T-helper 2 cell treated with Interferon-gamma antibody and Interleukin-4, amounts not matched to agents 100 ng/mL and 5 ng/mL, for 36 hours (primary cell): ENCODE measurements at regions not wholly inside any gene's neighbourhood (a gene's known extent, or its start where the extent isn't known, plus 50 kb on each side); places are given as distances from the start of the nearest gene placed in this dataset.

Experiments used
- intact Hi-C: fragments of 100-400 bp; cut with micrococcal nuclease; formaldehyde crosslinking; loops from one replicate; pipeline ENCODE4 v1.15.1; 2023

GRCh38 chr16:73711406-73712080, 585.1 kb upstream of the PSMD7 start:
- intact Hi-C loops, result no loop called here

- intact Hi-C loops, result no loop called here
Measured at GRCh38 chr16:73710526-73710925, 586.1 kb upstream of the PSMD7 start.

- intact Hi-C loops, result no loop called here
Measured at GRCh38 chr16:73707863-73708262, 588.8 kb upstream of the PSMD7 start.

GRCh38 chr16:73703891-73704290, 592.7 kb upstream of the PSMD7 start:
- intact Hi-C loops, result no loop called here

GRCh38 chr16:73697336-73697735, 599.3 kb upstream of the PSMD7 start:
- intact Hi-C loops, result no loop called here

GRCh38 chr16:73692861-73693260, 603.8 kb upstream of the PSMD7 start:
- intact Hi-C loops, result no loop called here

GRCh38 chr16:73683804-73684203, 612.8 kb upstream of the PSMD7 start:
- intact Hi-C loops, result no loop called here

- intact Hi-C loops, result no loop called here
Measured at GRCh38 chr16:73672135-73672534, 624.2 kb upstream of the ZFHX3 start.

- intact Hi-C loops, result no loop called here
Measured at GRCh38 chr16:73670836-73671820, 623.2 kb upstream of the ZFHX3 start.

- intact Hi-C loops, result no loop called here
Measured at GRCh38 chr16:73669535-73670274, 621.8 kb upstream of the ZFHX3 start.

GRCh38 chr16:73663720-73664119, 615.8 kb upstream of the ZFHX3 start:
- intact Hi-C loops, result no loop called here

GRCh38 chr16:73636196-73636595, 588.3 kb upstream of the ZFHX3 start:
- intact Hi-C loops, result no loop called here

- intact Hi-C loops, result no loop called here
Measured at GRCh38 chr16:73629011-73629410, 581.1 kb upstream of the ZFHX3 start.

- intact Hi-C loops, result no loop called here
Measured at GRCh38 chr16:73617738-73618137, 569.8 kb upstream of the ZFHX3 start.

GRCh38 chr16:73616770-73617169, 568.8 kb upstream of the ZFHX3 start:
- intact Hi-C loops, result no loop called here

- intact Hi-C loops, result no loop called here
Measured at GRCh38 chr16:73616166-73616753, 568.3 kb upstream of the ZFHX3 start.

- intact Hi-C loops, result no loop called here
Measured at GRCh38 chr16:73615071-73615940, 567.4 kb upstream of the ZFHX3 start.

- intact Hi-C loops, result no loop called here
Measured at GRCh38 chr16:73614131-73614530, 566.2 kb upstream of the ZFHX3 start.

GRCh38 chr16:73610605-73611156, 562.8 kb upstream of the ZFHX3 start:
- intact Hi-C loops, result no loop called here

GRCh38 chr16:73610160-73610559, 562.2 kb upstream of the ZFHX3 start:
- intact Hi-C loops, result no loop called here
